ENCODE measurements at regions not wholly inside any gene's neighbourhood (a gene's known extent, or its start where the extent isn't known, plus 50 kb on each side); places are given as distances from the start of the nearest gene placed in this dataset.

DNA sequence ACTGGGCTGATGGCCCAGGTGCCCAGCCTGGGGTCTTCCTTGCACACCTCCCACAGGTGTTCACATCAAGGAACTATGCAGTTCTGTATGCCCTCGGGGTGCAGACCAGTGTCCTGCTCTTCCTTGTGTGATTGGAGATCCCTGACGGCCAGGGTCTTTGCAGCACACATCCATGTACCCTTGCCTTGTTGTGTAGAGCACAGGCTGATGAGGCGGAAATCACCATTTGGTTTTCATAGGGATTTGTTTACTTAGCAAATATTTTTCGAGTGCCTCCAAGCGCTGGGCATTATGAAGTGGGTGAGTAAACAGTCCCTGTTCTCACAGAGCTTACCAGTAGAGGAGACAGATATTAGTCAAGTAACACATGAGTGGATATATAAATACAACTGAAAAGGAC is 209.3 kb upstream of the UMPS start (continued):
- TF ChIP-seq, protein P1, sequence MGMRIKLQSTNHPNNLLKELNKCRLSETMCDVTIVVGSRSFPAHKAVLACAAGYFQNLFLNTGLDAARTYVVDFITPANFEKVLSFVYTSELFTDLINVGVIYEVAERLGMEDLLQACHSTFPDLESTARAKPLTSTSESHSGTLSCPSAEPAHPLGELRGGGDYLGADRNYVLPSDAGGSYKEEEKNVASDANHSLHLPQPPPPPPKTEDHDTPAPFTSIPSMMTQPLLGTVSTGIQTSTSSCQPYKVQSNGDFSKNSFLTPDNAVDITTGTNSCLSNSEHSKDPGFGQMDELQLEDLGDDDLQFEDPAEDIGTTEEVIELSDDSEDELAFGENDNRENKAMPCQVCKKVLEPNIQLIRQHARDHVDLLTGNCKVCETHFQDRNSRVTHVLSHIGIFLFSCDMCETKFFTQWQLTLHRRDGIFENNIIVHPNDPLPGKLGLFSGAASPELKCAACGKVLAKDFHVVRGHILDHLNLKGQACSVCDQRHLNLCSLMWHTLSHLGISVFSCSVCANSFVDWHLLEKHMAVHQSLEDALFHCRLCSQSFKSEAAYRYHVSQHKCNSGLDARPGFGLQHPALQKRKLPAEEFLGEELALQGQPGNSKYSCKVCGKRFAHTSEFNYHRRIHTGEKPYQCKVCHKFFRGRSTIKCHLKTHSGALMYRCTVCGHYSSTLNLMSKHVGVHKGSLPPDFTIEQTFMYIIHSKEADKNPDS (CRISPR knock-in tag; IDR thresholded peaks at IDR 0.05): no peak
- TF ChIP-seq, protein P2, sequence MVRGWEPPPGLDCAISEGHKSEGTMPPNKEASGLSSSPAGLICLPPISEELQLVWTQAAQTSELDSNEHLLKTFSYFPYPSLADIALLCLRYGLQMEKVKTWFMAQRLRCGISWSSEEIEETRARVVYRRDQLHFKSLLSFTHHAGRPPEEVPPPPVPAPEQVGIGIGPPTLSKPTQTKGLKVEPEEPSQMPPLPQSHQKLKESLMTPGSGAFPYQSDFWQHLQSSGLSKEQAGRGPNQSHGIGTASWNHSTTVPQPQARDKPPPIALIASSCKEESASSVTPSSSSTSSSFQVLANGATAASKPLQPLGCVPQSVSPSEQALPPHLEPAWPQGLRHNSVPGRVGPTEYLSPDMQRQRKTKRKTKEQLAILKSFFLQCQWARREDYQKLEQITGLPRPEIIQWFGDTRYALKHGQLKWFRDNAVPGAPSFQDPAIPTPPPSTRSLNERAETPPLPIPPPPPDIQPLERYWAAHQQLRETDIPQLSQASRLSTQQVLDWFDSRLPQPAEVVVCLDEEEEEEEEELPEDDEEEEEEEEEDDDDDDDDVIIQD (CRISPR knock-in tag; IDR thresholded peaks at IDR 0.05; ENCODE audit: low read depth): peak; percentile 44; the same call in 1 of the 2 replicates
- TF ChIP-seq, protein P3, sequence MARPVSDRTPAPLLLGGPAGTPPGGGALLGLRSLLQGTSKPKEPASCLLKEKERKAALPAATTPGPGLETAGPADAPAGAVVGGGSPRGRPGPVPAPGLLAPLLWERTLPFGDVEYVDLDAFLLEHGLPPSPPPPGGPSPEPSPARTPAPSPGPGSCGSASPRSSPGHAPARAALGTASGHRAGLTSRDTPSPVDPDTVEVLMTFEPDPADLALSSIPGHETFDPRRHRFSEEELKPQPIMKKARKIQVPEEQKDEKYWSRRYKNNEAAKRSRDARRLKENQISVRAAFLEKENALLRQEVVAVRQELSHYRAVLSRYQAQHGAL (CRISPR knock-in tag; IDR thresholded peaks at IDR 0.05; ENCODE audit: not compliant biosample characterization): no peak
- no peak for TF ChIP-seq ZNF510 (CRISPR knock-in tag; IDR thresholded peaks at IDR 0.05; ENCODE audit: low read depth)
- no peak for TF ChIP-seq PPARG (CRISPR knock-in tag; conservative IDR thresholded peaks at IDR 0.05)
- TF ChIP-seq NCOA2 (CRISPR knock-in tag; IDR thresholded peaks at IDR 0.05): peak; percentile 31; the same call in 1 of the 2 replicates
- no peak for TF ChIP-seq ATF7 (IDR thresholded peaks at IDR 0.05)
- no peak for TF ChIP-seq ATF7 (CRISPR knock-in tag; IDR thresholded peaks at IDR 0.05)
- no peak for TF ChIP-seq ZNF720 (CRISPR knock-in tag; IDR thresholded peaks at IDR 0.05)
- TF ChIP-seq FOXP1 (IDR thresholded peaks at IDR 0.05): no peak
- TF ChIP-seq FOXP1 (CRISPR knock-in tag; IDR thresholded peaks at IDR 0.05): peak; percentile 75
- no peak for TF ChIP-seq DPF2 (CRISPR knock-in tag; IDR thresholded peaks at IDR 0.05; ENCODE audit: borderline replicate concordance, low read depth)
- no peak for TF ChIP-seq ZNF451 (CRISPR knock-in tag; IDR thresholded peaks at IDR 0.05)
- TF ChIP-seq SAP130 (CRISPR knock-in tag; IDR thresholded peaks at IDR 0.05; ENCODE audit: low read depth): peak; percentile 55
- no peak for TF ChIP-seq TOE1 (CRISPR knock-in tag; IDR thresholded peaks at IDR 0.05)
- no peak for TF ChIP-seq ZNF563 (CRISPR knock-in tag; IDR thresholded peaks at IDR 0.05)
- no peak for TF ChIP-seq SOX13 (IDR thresholded peaks at IDR 0.05)
- peak in 1 of 2 experiments; percentile 25; a peak in 1 of 4 replicates for TF ChIP-seq SOX13 (CRISPR knock-in tag; conservative IDR thresholded peaks at IDR 0.05 in 1 of 2, IDR thresholded peaks at IDR 0.05 in 1 of 2)
- TF ChIP-seq MAFF (IDR thresholded peaks at IDR 0.05; ENCODE audit: low read depth, low read length): peak; percentile 77
- TF ChIP-seq SKI (IDR thresholded peaks at IDR 0.05; ENCODE audit: partially characterized antibody): no peak
- no peak for TF ChIP-seq JUND (CRISPR knock-in tag; IDR thresholded peaks at IDR 0.05)
- 0 out of 2 replicates have a peak, but pooled peaks have one; percentile 40 for TF ChIP-seq DNMT3B (CRISPR knock-in tag; conservative IDR thresholded peaks at IDR 0.05)
- TF ChIP-seq SP1 (IDR thresholded peaks at IDR 0.05): no peak
- no peak for TF ChIP-seq SP1 (CRISPR knock-in tag; IDR thresholded peaks at IDR 0.05)
- TF ChIP-seq GPN1 (CRISPR knock-in tag; IDR thresholded peaks at IDR 0.05; ENCODE audit: borderline replicate concordance): no peak
- TF ChIP-seq ZNF83 (CRISPR knock-in tag; IDR thresholded peaks at IDR 0.05; ENCODE audit: borderline replicate concordance): no peak
- TF ChIP-seq POLR2A (IDR thresholded peaks at IDR 0.05; ENCODE audit: insufficient read depth in 1 of 2, low read depth in 2 of 2, low read length in 2 of 2): no peak

Data from HepG2 (cell line).